Hematopoietic multipotent progenitor cell treated with erythropoietin and hydrocortisone succinate and interleukin-3 and kit ligand, for 6 days (in vitro differentiated cells): ENCODE measurements at regions not wholly inside any gene's neighbourhood (a gene's known extent, or its start where the extent isn't known, plus 50 kb on each side); places are given as distances from the start of the nearest gene placed in this dataset.
A peak's percentile ranks its signal among the peaks of the same experiment; 100 is the strongest.

Source experiments
- DNase-seq: peaks from one replicate; pipeline ENCODE4 v3.0.0-alpha.2; 2015

- no peak for DNase-seq
Observed at GRCh38 chr7:38086857-38087256, 91.2 kb upstream of the STARD3NL start.

GRCh38 chr7:38102507-38102906, 75.5 kb upstream of the STARD3NL start:
- DNase-seq = peak; percentile 43

GRCh38 chr7:38105874-38106483, 72.1 kb upstream of the STARD3NL start:
- DNase-seq = peak; percentile 80

GRCh38 chr7:38107486-38107893, 70.6 kb upstream of the STARD3NL start:
- peak; percentile 85 for DNase-seq

- no peak for DNase-seq
Observed at GRCh38 chr7:38112075-38112474, 66.0 kb upstream of the STARD3NL start.

- DNase-seq = no peak
Observed at GRCh38 chr7:38120076-38120475, 58.0 kb upstream of the STARD3NL start.

- DNase-seq = no peak
Observed at GRCh38 chr7:38122501-38122900, 55.5 kb upstream of the STARD3NL start.

GRCh38 chr7:38123494-38123893, 54.6 kb upstream of the STARD3NL start:
- DNase-seq = no peak

- peak; percentile 62 for DNase-seq
Observed at GRCh38 chr7:38127216-38128207, 50.5 kb upstream of the STARD3NL start.
